Neutrophil (primary cell): ENCODE measurements at regions not wholly inside any gene's neighbourhood (a gene's known extent, or its start where the extent isn't known, plus 50 kb on each side); places are given as distances from the start of the nearest gene placed in this dataset.

Experiments
- H3K27ac ChIP-seq: fragments of 200-600 bp; sonication (generic); 2 replicates; pipeline ENCODE4 v1.5.1; 2016; ENCODE audit warnings: mild to moderate bottlenecking, moderate library complexity
- H3K27me3 ChIP-seq: fragments of 200-600 bp; sonication (generic); 2 replicates; pipeline ENCODE4 v1.6.0; 2016; ENCODE audit warnings: mild to moderate bottlenecking
- H3K36me3 ChIP-seq: fragments of 200-600 bp; sonication (generic); 2 replicates; pipeline ENCODE4 v1.5.1; 2017
- H3K4me1 ChIP-seq, 2 experiments: fragments of 200-600 bp in 1 of 2; sonication (generic) in 1 of 2; 1 replicate in 1 of 2; 2 replicates in 1 of 2; pipeline versions ENCODE4 v1.5.1 to v1.6.1; 2013 to 2016; ENCODE audit warnings: low read depth in 1 of 2, low read length in 1 of 2, mild to moderate bottlenecking in 1 of 2, moderate library complexity in 1 of 2; ENCODE audit not compliant: control insufficient read depth in 1 of 2, insufficient read depth in 1 of 2
- H3K4me3 ChIP-seq, 2 experiments: fragments of 200-600 bp in 1 of 2; sonication (generic) in 1 of 2; 1 replicate in 1 of 2; 2 replicates in 1 of 2; pipeline ENCODE4 v1.5.1; 2013 to 2016; ENCODE audit warnings: low read depth in 1 of 2, low read length in 1 of 2, mild to moderate bottlenecking in 1 of 2, moderate library complexity in 1 of 2
- H3K9me3 ChIP-seq: fragments of 200-600 bp; sonication (generic); 2 replicates; pipeline ENCODE4 v1.5.1; 2016
- TF ChIP-seq, protein P1 (sequence below): fragments of 200-600 bp; sonication (generic); IDR thresholded peaks from 2 replicates; pipeline ENCODE4 v1.5.1; 2016; ENCODE audit warnings: antibody characterized with exemption

DNA sequence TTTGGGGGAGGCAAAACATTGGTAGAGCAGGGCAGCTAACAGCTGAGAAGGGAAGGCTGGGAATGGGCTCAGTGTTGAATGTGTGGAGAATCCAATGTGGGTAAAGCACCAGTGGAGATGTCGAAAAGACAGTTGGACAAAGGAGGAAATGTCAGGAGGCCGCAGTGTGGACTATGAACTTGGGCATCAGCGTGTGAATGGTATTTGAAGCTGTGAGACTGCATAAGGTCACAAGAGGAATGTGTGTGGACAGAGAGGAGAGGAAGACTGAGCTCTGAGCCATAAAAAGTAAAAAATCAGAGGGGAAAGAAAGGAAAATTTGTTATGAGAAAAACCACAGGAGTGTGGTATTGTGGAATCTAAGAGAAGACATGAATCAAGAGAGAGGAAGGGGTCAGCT is 99.4 kb upstream of the ADAMTS16 start:
- Histone ChIP-seq H3K9me3 (no peaks in the 10 kb centered on the region), H3K27ac (no peak overlapping the region), H3K4me3 (no peak overlapping the region), H3K36me3 (no peaks in the 10 kb centered on the region), H3K27me3 (no peaks in the 10 kb centered on the region), H3K4me1 (no peaks in the 10 kb centered on the region)
- TF ChIP-seq, protein P1, sequence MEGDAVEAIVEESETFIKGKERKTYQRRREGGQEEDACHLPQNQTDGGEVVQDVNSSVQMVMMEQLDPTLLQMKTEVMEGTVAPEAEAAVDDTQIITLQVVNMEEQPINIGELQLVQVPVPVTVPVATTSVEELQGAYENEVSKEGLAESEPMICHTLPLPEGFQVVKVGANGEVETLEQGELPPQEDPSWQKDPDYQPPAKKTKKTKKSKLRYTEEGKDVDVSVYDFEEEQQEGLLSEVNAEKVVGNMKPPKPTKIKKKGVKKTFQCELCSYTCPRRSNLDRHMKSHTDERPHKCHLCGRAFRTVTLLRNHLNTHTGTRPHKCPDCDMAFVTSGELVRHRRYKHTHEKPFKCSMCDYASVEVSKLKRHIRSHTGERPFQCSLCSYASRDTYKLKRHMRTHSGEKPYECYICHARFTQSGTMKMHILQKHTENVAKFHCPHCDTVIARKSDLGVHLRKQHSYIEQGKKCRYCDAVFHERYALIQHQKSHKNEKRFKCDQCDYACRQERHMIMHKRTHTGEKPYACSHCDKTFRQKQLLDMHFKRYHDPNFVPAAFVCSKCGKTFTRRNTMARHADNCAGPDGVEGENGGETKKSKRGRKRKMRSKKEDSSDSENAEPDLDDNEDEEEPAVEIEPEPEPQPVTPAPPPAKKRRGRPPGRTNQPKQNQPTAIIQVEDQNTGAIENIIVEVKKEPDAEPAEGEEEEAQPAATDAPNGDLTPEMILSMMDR, result no peak

DNA sequence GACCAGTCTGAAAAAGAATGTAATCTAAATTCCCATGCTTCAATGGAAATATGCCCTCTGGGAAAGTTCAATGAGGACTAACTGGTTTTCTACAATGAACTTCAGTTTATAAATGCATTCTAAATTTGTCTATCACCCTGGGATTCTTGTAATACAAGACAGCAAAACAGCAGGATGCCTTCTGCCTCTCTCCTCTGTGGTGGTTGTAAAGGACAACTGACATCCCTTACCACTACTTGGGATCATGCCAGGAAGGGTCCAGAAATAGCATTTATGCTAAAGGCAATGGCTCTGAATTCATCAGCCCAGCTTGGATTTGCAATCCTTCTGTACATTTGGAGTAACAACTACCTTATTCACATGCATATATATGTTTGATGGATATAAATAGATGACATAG is 97.3 kb upstream of the ADAMTS16 start:
- Histone ChIP-seq H3K27ac (no peak overlapping the region), H3K4me3 (no peak overlapping the region), H3K36me3 (no peaks in the 10 kb centered on the region), H3K9me3 (no peaks in the 10 kb centered on the region), H3K27me3 (no peaks in the 10 kb centered on the region), H3K4me1 (no peaks in the 10 kb centered on the region)
- TF ChIP-seq, protein P1, result no peak

DNA sequence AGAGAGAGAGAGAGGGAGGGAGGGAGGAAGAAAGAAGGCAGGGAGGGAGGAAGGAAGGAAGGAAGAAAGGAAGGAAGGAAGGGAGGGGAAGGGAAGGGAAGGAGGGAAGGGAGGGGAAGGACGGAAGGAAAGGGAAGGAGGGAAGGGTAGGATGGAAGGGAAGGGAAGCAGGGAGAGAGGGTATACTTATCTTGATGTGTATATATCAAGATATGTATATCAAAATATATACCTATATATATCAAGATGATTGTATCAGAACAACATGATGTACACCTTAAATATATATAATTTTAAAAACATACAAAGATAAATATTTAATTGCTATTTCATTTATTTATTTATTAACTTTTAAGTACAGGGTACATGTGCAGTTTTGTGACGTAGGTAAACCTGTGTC is 96.8 kb upstream of the ADAMTS16 start:
- no peaks in the 10 kb centered on the region for H3K4me1 ChIP-seq
- no peaks in the 10 kb centered on the region for H3K9me3 ChIP-seq
- no peak overlapping the region for H3K27ac ChIP-seq
- H3K36me3 ChIP-seq, result no peaks in the 10 kb centered on the region
- H3K4me3 ChIP-seq, result no peak overlapping the region
- no peaks in the 10 kb centered on the region for H3K27me3 ChIP-seq
- TF ChIP-seq, protein P1, result no peak

DNA sequence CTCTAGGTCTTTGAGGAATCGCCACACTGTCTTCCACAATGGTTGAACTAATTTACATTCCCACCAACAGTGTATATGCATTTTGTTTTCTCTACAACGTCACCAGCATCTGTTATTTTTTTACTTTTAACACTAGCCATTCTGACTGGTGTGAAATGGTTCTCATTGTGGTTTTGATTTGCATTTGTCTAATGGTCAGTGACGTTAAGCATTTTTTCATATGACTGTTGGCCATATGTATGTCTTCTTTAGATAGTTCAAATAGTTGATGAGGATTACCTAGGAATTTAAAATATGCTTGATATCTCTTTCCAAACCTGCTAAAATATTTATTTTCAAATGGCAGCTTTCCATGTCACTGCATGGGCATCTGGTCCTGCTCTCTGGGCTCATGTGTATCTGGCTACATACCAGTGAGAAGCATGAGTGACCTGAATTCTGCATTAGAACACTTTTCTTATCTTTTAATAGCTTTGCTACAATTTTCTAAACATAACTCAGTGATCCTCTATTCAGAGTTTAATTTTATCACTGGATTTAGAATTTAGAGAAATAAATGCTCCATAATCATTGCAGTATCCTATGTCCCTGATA is 95.8 kb upstream of the ADAMTS16 start:
- no peak overlapping the region for H3K27ac ChIP-seq
- no peaks in the 10 kb centered on the region for H3K9me3 ChIP-seq

GRCh38 chr5:5046680-5047502 is 93.2 kb upstream of the ADAMTS16 start:
- H3K4me3 ChIP-seq, result no peak overlapping the region
- TF ChIP-seq, protein P1, result no peak
- H3K27ac ChIP-seq, result no peak overlapping the region
- H3K27me3 ChIP-seq, result no peaks in the 10 kb centered on the region
- H3K9me3 ChIP-seq, result no peaks in the 10 kb centered on the region
- H3K4me1 ChIP-seq, result no peaks in the 10 kb centered on the region
- H3K36me3 ChIP-seq, result no peaks in the 10 kb centered on the region

More for the DNA sequence above, 95.8 kb upstream of the ADAMTS16 start:
- TF ChIP-seq, protein P1, result no peak
- Histone ChIP-seq H3K36me3 (no peaks in the 10 kb centered on the region), H3K27me3 (no peaks in the 10 kb centered on the region), H3K4me1 (no peaks in the 10 kb centered on the region), H3K4me3 (no peak overlapping the region)
